Loucy (cell line): ENCODE measurements at regions not wholly inside any gene's neighbourhood (a gene's known extent, or its start where the extent isn't known, plus 50 kb on each side); places are given as distances from the start of the nearest gene placed in this dataset.

Source experiments
- EZH2phosphoT487 ChIP-seq: fragments of 200-600 bp; IDR thresholded peaks from 2 replicates; pipeline ENCODE4 v1.6.1; 2018; ENCODE audit warnings: antibody characterized with exemption, mild to moderate bottlenecking, moderate library complexity, borderline replicate concordance
- TF ChIP-seq, protein P1 (sequence below): fragments of 200-600 bp; sonication (generic); conservative IDR thresholded peaks from 2 replicates; pipeline ENCODE4 v1.5.1; 2014; ENCODE audit warnings: mild to moderate bottlenecking, antibody characterized with exemption, low read length

DNA sequence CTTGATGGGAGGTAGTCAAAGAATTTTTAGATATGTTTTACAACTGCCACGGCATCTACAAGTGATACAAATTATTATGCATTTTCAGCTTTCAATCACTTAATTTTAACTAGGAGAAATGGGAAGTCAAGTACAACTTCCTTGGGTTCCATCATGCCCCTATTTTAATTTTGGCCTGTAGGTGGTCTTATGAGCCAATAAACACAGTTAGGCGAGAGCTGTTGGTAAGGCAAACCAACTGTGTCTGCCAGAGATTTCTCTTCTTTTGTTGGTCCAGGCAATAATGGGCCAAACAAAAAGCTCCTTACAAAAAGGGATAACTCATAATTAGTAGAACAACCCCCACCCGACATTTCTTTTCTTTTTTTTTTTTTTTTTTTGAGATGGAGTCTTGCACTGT, 63.3 kb upstream of the ARX start:
- TF ChIP-seq, protein P1, sequence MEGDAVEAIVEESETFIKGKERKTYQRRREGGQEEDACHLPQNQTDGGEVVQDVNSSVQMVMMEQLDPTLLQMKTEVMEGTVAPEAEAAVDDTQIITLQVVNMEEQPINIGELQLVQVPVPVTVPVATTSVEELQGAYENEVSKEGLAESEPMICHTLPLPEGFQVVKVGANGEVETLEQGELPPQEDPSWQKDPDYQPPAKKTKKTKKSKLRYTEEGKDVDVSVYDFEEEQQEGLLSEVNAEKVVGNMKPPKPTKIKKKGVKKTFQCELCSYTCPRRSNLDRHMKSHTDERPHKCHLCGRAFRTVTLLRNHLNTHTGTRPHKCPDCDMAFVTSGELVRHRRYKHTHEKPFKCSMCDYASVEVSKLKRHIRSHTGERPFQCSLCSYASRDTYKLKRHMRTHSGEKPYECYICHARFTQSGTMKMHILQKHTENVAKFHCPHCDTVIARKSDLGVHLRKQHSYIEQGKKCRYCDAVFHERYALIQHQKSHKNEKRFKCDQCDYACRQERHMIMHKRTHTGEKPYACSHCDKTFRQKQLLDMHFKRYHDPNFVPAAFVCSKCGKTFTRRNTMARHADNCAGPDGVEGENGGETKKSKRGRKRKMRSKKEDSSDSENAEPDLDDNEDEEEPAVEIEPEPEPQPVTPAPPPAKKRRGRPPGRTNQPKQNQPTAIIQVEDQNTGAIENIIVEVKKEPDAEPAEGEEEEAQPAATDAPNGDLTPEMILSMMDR: peak; percentile 23
- TF ChIP-seq EZH2phosphoT487: no peak
